Stimulated activated CD4-positive, alpha-beta T cell treated with anti-CD3 and anti-CD28 coated beads, Interleukin-12 subunit alpha, Interleukin-12 subunit beta, amount 100 ng/mL, for 4 hours (primary cell): ENCODE measurements at regions not wholly inside any gene's neighbourhood (a gene's known extent, or its start where the extent isn't known, plus 50 kb on each side); places are given as distances from the start of the nearest gene placed in this dataset.
"Not testable (repeated sequence)": the region's sequence is repeated elsewhere in the genome, so short reads cannot be mapped to it uniquely, and the experiment has no call there.

Experiments
- DNase-seq: peaks from one replicate; pipeline ENCODE4 v3.0.0-alpha.2; 2020

- DNase-seq = no peak
Observed at GRCh38 chr1:229019663-229020271, 251.1 kb upstream of the RAB4A start.

DNA sequence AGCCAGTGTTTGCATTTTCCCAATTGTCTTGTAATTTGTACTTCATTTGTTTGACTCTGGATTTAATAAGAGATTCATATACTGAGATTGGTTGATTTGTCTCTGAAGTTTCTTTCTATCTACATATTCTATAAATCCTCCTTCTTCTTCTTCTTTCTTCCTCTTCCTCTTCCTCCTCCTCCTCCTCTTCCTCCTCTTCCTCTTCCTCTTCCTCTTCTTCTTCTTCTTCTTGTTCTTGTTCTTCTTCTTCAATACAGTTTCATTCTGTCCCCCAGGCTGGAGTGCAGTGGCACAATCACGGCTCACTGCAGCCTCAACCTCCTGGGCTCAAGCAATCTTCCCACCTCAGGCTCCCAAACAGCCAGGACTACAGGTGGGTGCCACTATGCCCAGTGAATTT is 249.9 kb upstream of the RAB4A start:
- DNase-seq = not testable (repeated sequence)

GRCh38 chr1:229022595-229023333 is 248.1 kb upstream of the RAB4A start:
- DNase-seq = no peak

- no peak for DNase-seq
Observed at GRCh38 chr1:229023651-229024300, 247.1 kb upstream of the RAB4A start.

DNA sequence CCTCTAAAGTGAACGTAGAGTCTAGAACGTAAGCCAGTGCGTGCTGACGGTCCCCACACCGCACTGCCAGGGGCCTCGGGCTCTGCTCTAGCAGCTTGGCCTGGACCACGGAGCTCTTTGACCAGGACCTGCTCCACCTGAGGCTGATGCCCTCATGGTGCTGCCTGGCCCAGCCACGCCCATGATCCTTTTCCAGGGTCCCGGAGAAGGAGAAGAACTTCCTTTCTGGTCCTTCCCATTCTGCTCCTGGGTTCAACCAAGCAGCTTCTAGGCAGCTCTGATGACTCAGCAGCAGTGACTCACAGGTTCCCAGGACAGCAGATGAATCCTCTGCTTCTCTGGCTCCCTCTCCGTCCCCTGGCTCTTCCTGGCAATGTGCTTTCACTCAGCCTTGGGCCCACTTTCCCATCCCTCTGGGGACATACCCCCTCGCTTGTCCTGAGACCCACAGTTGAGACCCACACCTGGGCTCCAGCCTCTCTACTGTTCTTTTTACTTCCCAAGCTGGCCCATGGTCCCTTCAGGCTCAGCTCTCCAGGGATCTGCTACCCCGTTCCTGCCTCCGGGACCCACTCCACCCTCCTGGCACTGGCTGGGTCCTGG is 246.3 kb upstream of the RAB4A start:
- no peak for DNase-seq

DNA sequence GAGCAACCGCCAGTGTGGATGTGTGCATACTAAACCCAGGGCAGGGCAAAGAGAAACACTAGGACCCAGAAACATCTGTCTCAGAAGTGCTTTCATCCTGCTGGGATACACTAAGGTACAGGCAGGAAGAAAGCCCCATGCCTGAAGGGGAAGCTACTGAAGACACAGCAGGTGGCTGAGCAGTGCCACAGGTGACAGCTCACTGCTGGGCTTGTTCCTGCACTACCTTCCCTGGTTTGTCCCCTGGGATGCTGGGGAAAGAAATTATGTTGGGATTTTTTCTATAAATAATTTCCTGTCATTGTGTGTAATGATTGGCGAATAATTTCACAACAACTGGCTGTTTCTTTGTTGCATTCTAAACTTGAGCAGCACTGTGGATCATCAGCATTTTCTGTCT is 245.3 kb upstream of the RAB4A start:
- DNase-seq = no peak

DNA sequence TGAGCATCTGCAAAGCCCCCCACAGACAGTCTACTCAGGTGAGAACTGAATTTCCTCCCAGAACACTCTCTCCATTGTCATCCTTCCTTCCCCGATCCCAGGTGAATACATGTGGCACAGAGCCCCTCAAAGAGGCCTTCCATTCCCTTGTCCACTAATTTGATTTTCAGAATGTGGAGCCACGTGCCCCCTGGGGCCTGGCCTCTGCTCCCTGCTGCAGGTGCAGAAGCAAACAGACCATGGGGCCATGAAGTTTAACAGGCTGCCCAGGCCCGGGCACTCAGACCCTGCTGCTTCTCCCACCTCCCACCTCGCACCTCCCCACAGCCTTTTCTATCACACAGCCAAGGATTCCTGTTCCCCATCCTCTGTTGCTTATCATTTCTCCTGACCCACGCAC is 243.8 kb upstream of the RAB4A start:
- DNase-seq = no peak

GRCh38 chr1:229027622-229028182 is 243.2 kb upstream of the RAB4A start:
- peak; percentile 20 for DNase-seq

DNA sequence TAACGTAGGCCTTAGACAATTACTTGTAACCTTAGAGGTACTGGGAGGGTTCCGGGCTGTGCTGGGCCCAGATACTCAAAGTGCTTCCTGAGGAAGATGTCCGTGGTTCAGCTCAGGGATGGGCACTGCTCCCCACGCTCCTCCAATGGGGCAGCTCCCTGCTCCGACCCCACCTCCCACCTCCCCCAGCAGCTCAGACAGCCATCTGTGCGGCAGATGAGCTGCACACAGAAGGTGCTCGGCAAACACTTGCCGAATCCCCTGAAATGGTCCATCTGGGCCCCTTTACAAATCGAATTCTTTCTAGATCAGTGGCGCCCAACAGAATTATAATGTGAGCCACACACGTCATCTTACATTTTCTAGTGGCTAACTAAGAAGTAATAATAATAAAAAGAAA is 242.4 kb upstream of the RAB4A start:
- no peak for DNase-seq

DNA sequence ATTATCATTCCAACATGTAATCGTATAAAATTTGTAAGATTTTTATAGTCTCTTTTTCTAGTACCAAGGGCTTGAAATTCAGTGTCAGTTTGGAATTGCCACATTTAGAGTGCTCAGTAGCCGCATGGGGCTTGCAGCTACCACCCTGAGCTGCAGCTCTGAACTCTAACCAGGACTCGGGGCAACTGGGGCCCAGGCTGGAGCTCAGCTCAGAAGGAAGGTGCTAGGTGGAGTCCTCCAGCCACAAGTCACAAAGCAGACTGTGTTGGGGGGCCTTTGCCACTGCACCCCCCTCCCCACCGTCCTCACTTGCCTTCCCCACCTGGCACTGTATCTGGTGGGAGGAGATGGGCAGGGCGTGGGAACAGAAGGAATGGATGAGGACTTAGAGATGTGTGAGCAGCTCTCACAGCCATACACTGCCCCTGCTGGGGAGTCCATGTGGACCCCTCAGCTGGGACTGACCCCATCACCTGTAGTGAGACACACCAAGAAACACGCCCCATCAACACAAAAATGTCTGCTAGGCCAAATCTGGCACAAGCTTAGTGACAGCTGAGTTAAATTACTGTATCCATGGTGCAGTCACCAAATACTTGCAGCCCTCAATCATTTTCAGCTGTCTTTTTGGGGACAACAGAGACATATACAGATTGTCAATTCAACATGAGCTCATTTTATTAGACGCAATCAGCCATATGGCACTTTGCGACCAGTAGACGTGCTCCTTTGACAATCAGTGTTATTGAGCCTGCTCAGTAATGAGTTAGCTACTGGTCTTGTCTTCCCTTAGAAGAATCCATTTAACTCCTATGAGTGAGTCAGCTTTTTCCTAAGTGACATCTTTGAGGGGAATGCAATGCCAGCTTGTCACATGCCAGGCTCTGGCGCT is 241.7 kb upstream of the RAB4A start:
- DNase-seq = no peak

- no peak for DNase-seq
Observed at GRCh38 chr1:229029879-229030235, 241.1 kb upstream of the RAB4A start.

GRCh38 chr1:229030630-229031029 is 240.3 kb upstream of the RAB4A start:
- no peak for DNase-seq

- DNase-seq = no peak
Observed at GRCh38 chr1:229031061-229031460, 239.8 kb upstream of the RAB4A start.

DNA sequence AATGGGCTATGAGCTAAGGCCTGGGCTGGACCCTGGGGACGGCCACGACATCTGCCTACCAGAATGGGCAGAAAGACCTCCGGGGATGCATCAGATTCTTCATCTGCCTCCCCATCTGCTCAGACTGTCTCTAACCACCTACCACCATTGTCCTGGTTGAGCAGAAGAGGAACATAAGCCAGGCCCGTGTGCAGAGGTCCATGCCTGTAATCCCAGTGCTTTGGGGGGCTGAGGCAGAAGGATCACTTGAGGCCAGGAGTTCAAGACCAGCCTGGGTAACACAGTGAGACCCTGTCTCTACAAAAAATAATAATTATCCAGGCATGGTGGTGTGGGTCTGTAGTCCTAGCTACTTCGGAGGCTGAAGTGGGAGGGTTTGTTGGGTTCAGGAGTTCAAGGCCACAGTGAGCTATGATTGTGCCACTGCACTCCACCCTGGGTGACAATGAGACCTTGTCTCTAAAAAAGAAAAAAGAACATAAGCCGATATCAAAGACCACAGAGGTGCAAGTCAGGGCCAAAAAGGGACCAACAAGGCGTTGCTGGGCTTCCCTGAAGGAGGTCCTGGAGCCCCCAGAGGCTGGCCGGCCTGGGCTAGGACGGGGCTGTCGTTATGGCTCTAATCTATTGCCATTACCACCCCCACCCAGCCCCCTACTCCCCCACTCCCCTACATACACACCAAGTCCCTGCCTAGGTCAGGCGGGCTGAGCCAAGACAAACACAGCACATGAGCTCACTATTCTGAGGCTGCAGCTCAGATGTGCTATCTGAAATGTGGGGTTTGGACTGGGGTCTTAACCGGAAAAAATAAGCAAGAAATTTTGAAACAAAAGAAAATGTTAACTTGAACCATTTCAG is 239.2 kb upstream of the RAB4A start:
- no peak for DNase-seq

DNA sequence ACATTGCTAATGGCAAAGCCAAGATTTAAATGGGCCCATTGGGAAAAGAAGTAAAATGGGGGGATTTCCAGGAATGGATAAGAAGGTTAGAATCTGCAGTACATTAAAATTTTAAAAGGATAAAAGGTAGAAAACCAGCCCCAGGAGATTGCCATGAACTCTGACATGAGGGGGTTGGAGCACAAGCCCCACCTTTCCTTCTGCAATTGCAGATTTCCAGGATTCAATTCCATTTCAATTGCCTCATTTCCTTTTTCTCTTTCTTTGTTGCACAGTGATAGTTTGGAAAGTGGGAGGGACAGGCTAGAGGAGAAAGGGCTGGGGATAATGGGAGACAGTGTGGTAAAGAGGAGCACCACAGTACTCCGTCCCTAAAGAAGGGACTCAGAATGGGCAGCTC is 238.5 kb upstream of the RAB4A start:
- DNase-seq = no peak

- no peak for DNase-seq
Observed at GRCh38 chr1:229033480-229033879, 237.4 kb upstream of the RAB4A start.

GRCh38 chr1:229034342-229034741 is 236.6 kb upstream of the RAB4A start:
- no peak for DNase-seq

DNA sequence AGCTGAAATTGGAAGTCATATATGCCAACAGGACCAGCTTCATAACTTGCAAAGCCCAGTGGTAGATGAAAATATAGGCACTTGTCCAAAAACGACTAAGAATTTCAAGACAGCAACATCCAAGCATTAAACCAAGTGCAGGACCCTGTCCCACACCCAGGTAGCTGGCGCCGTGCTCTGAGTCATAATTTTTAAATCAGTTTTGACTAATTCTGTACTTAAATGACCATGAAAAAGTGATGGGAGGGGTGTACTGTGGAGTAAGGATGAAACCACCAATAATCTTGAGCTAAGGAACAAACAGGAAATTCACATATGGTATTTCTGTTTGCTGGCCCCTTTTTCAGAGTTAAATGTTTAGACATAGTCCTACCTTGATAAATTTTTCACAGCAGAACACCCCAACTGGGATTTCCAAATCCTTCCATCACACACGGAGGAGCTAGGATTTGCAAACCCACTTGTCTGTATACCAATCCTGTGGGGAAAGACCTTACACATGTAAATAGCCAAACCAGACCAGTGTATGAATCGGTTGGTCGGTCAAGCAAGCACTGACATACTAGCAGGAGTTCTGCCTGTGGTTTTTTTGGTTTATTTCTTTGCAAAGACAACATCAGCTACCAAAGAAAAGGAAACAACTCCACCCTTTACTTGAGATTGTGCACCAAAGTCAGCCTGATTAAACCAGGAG is 235.7 kb upstream of the RAB4A start:
- no peak for DNase-seq

GRCh38 chr1:229035748-229036082 is 235.2 kb upstream of the RAB4A start:
- DNase-seq = no peak

DNA sequence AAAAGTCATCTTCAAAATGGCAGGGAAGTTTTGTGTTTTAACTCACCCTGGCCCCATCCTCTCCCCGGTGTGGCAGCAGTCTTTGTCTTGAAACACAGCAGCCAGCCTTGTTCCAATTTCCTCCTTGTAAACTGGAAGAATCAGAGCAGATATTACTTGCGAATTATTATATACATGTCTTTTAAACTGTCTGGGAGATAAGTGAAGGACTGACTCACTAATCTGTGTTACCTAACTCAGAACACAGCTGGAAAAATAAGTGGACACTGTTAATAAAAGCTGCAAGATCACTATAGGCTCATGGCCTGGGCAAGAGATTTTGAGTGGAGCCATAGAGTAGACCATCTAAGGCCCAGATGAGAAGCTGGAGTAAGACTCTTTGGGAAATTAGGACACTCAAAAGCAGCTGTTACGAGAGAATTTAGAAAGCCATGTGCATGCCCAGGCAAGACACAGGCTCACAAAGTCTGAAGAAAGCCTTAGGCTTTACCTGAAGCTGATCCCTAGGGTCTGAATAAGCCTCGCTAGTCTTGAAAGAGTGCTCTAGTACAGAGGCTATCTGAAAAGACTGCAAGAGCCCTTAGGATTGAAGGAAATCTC is 233.0 kb upstream of the RAB4A start:
- DNase-seq = no peak
